ENCODE measurements at regions not wholly inside any gene's neighbourhood (a gene's known extent, or its start where the extent isn't known, plus 50 kb on each side); places are given as distances from the start of the nearest gene placed in this dataset.

- peaks cover 6% of the 10 kb centered on the region; the same call in 1 of the 3 replicates for H3K4me1 ChIP-seq
- H3K4me3 ChIP-seq, result peak overlapping the region; percentile 22
- H3K9me3 ChIP-seq, result no peaks in the 10 kb centered on the region
- TF ChIP-seq HOXB13 (CRISPR knock-in tag; IDR thresholded peaks at IDR 0.05; ENCODE audit: low read depth), result no peak
- no peak for TF ChIP-seq BHLHE40 (IDR thresholded peaks at IDR 0.05; ENCODE audit: low read depth, low read length)
- TF ChIP-seq EHF (CRISPR knock-in tag; IDR thresholded peaks at IDR 0.05), result no peak
- no peak for TF ChIP-seq EHMT2 (IDR thresholded peaks at IDR 0.05; ENCODE audit: low read depth)
- no peak for TF ChIP-seq HEYL (CRISPR knock-in tag; IDR thresholded peaks at IDR 0.05)
- TF ChIP-seq ATOH8 (CRISPR knock-in tag; IDR thresholded peaks at IDR 0.05; ENCODE audit: low read depth), result no peak
- TF ChIP-seq ELK1 (IDR thresholded peaks at IDR 0.05; ENCODE audit: low read depth, low read length), result no peak
- H3K27ac ChIP-seq, result no peak overlapping the region
- DNase-seq (ENCODE audit: low read depth in 1 of 2, low spot score in 1 of 2) (no peak), FAIRE-seq (no peak), ATAC-seq (no peak)
- POLR2A ChIA-PET, result no interaction called here
- WGBS (ENCODE audit: missing lambda C conversion rate), result 87% methylated on average over 6 of the region's 6 CpGs
- peak overlapping the region; percentile 78 for H3K4me2 ChIP-seq
- CTCF ChIA-PET, result interaction anchor here (0.6 to 8.9 kb wide), 18 partner anchors 11 to 1525 kb away, joined by 3 to 154 read pairs (median 6); no protein-coding TSS in a partner anchor
These were observed 256.2 kb upstream of the NFE2L3 start for GRCh38 chr7:25895792-25896171.

GRCh38 chr7:25897261-25897782 lies 254.7 kb upstream of the NFE2L3 start:
- ChIA-PET CTCF (interaction anchor here (1.0 to 8.9 kb wide), 11 partner anchors 9 to 1264 kb away, joined by 3 to 154 read pairs (median 6); partner anchors contain the start of gene SNX10), POLR2A (no interaction called here)
- Histone ChIP-seq H3K4me2 (no peak overlapping the region), H3K27ac (no peak overlapping the region), H3K4me3 (no peak overlapping the region), H3K4me1 (peaks cover 6% of the 10 kb centered on the region; the same call in 1 of the 3 replicates), H3K9me3 (no peaks in the 10 kb centered on the region)
- FAIRE-seq (no peak), DNase-seq (ENCODE audit: low read depth in 1 of 2, low spot score in 1 of 2) (no peak), ATAC-seq (no peak)
- WGBS (ENCODE audit: missing lambda C conversion rate), result 63% methylated on average over 8 of the region's 8 CpGs
- no peak for TF ChIP-seq E2F6 (IDR thresholded peaks at IDR 0.05; ENCODE audit: borderline replicate concordance, low read depth)
- no peak for TF ChIP-seq BHLHE40 (IDR thresholded peaks at IDR 0.05; ENCODE audit: low read depth, low read length)
- no peak for TF ChIP-seq JUN (IDR thresholded peaks at IDR 0.05)
- TF ChIP-seq USF2 (IDR thresholded peaks at IDR 0.05), result no peak
- TF ChIP-seq CHD4 (IDR thresholded peaks at IDR 0.05; ENCODE audit: borderline replicate concordance), result no peak
- no peak for TF ChIP-seq MAX (IDR thresholded peaks at IDR 0.05)
- no peak for TF ChIP-seq NR3C1 (IDR thresholded peaks at IDR 0.05)
- no peak for TF ChIP-seq CBX2 (IDR thresholded peaks at IDR 0.05; ENCODE audit: borderline replicate concordance, low read depth)
- no peak for TF ChIP-seq ELK1 (IDR thresholded peaks at IDR 0.05; ENCODE audit: low read depth, low read length)
- TF ChIP-seq ESRRA (IDR thresholded peaks at IDR 0.05; ENCODE audit: borderline replicate concordance, low read length), result no peak

GRCh38 chr7:25900245-25900644 lies 251.8 kb upstream of the NFE2L3 start:
- Histone ChIP-seq H3K4me2 (no peak overlapping the region), H3K4me1 (no peaks in the 10 kb centered on the region; the same call in 2 of the 3 replicates), H3K9me3 (no peaks in the 10 kb centered on the region), H3K4me3 (no peak overlapping the region), H3K27ac (no peak overlapping the region)
- WGBS (ENCODE audit: missing lambda C conversion rate), result 78% methylated on average over 3 of the region's 3 CpGs
- FAIRE-seq, result no peak
- POLR2A ChIA-PET, result no interaction called here
- DNase-seq (ENCODE audit: low read depth in 1 of 2, low spot score in 1 of 2), result no peak
- TF ChIP-seq POLR2A (IDR thresholded peaks at IDR 0.05; ENCODE audit: low read length) (no peak), TFCP2L1 (CRISPR knock-in tag; IDR thresholded peaks at IDR 0.05) (no peak), RARB (CRISPR knock-in tag; IDR thresholded peaks at IDR 0.05) (no peak), MYC (IDR thresholded peaks at IDR 0.05; ENCODE audit: borderline replicate concordance, low read length) (no peak), ELK1 (IDR thresholded peaks at IDR 0.05; ENCODE audit: low read depth, low read length) (no peak), RCOR1 (IDR thresholded peaks at IDR 0.05; ENCODE audit: low read depth, low read length) (no peak), ZNF302 (CRISPR knock-in tag; IDR thresholded peaks at IDR 0.05) (no peak), ATOH8 (CRISPR knock-in tag; IDR thresholded peaks at IDR 0.05; ENCODE audit: low read depth) (no peak), ESRRA (IDR thresholded peaks at IDR 0.05; ENCODE audit: borderline replicate concordance, low read length) (no peak), EP300 (IDR thresholded peaks at IDR 0.05) (no peak), NFE2L2 (conservative IDR thresholded peaks at IDR 0.05; ENCODE audit: low read length) (no peak), EHF (CRISPR knock-in tag; IDR thresholded peaks at IDR 0.05) (no peak), JUN (IDR thresholded peaks at IDR 0.05) (no peak), HOXB5 (CRISPR knock-in tag; IDR thresholded peaks at IDR 0.05) (no peak), KDM1A (IDR thresholded peaks at IDR 0.05; ENCODE audit: low read depth) (no peak), CEBPB (IDR thresholded peaks at IDR 0.05) (no peak), SMC3 (IDR thresholded peaks at IDR 0.05) (no peak)
- CTCF ChIA-PET, result interaction anchor here (1.0 to 4.5 kb wide), 2 partner anchors 469 to 767 kb away, joined by 3 to 22 read pairs; no protein-coding TSS in a partner anchor
- no peak for ATAC-seq

Data from A549 (cell line).